ENCODE measurements at regions not wholly inside any gene's neighbourhood (a gene's known extent, or its start where the extent isn't known, plus 50 kb on each side); places are given as distances from the start of the nearest gene placed in this dataset.

DNA sequence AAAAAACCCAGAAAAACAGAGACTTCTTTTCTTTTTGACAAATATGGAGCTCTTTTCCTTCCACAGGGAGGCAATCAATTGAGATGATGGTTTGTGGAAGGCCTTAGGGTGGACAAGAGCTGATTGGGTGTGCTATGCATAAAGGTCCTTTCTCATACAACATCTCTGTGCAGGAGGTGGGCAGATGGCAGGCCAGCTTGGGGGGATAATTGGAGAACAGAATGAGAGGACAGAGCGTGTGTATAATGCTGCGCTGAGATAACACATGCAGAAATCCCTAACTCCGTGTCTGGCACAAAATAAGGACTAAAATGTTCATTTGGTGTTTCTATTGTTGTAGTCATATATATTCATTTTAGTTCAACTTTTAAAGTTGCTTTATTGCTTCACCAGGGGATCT, 159.0 kb upstream of the MEF2C start:
- DNase-seq (ENCODE audit: low read depth, low spot score) = no peak
- no peak overlapping the region for H3K4me3 ChIP-seq (ENCODE audit: low read depth, low read length)
- in situ Hi-C loops (cut with HindIII; ENCODE audit: low sequenced_read_pairs) = no loop called here
- TF ChIP-seq, protein P1, sequence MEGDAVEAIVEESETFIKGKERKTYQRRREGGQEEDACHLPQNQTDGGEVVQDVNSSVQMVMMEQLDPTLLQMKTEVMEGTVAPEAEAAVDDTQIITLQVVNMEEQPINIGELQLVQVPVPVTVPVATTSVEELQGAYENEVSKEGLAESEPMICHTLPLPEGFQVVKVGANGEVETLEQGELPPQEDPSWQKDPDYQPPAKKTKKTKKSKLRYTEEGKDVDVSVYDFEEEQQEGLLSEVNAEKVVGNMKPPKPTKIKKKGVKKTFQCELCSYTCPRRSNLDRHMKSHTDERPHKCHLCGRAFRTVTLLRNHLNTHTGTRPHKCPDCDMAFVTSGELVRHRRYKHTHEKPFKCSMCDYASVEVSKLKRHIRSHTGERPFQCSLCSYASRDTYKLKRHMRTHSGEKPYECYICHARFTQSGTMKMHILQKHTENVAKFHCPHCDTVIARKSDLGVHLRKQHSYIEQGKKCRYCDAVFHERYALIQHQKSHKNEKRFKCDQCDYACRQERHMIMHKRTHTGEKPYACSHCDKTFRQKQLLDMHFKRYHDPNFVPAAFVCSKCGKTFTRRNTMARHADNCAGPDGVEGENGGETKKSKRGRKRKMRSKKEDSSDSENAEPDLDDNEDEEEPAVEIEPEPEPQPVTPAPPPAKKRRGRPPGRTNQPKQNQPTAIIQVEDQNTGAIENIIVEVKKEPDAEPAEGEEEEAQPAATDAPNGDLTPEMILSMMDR (IDR thresholded peaks at IDR 0.05; ENCODE audit: low read depth, low read length) = no peak

DNA sequence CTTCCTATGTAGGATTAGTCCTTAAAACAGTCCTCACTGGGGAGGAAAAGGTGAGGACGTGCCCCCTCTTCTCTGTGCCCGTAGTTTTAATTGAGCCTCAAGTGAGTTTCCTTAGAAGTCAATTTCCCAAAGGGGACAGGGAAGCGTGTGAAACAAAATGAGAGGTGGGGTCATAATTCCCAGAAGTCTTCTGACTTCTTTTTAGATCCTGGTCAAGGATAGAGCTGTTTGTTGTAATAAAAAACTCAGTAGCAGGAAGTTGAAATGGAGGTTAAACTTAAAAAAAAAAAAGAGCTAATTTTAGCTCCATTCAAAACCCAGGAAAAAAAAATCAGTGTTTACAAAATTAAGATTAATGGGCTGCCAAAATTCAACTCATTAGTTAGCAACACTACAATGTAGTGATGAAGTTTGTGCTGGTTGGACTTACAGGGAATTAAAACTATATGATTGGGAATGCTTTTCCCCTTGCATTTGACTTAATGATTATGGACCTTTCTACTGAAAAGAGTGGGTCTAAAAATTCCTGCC, 158.3 kb upstream of the MEF2C start:
- no peak for DNase-seq (ENCODE audit: low read depth, low spot score)
- H3K4me3 ChIP-seq (ENCODE audit: low read depth, low read length) = no peak overlapping the region
- in situ Hi-C loops (cut with HindIII; ENCODE audit: low sequenced_read_pairs) = no loop called here
- TF ChIP-seq, protein P1 (IDR thresholded peaks at IDR 0.05; ENCODE audit: low read depth, low read length) = no peak

DNA sequence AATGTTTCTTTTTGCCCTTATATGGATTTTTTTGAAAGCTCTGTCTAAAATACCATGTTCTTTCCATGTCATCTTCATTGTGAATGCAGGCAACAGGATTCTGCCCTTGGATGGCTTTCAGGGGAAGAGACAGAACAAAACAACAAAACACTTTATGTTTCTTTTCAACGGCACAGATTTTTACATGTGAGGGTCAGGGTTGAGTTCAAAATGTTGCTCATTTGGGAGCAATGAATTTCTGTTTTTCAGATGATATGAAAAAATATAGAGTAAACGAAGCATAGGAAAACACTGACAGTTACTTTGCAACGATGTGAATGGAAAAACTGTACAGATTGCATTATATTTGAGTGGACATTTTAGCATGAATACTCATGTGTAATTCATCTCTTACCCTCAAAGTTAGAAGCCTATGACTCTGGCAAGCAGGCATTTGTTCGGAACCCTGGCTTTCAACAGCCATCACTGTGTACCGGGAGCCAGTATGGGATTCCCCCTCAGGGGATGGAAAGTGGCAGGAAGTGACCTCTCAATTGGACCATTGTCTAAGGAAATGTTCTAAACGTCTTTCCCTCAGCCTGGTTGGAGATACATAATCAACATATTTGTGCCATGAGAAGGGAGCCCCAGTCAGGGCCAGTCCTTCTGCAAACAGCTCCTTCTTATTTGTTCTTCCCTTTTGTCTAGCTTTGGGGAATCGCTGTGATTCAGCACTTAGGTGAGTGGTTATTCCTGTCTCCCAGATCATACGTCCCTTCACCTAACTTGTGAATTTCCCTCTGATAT, 153.9 kb upstream of the MEF2C start:
- no peak overlapping the region for H3K4me3 ChIP-seq (ENCODE audit: low read depth, low read length)
- TF ChIP-seq, protein P1 (IDR thresholded peaks at IDR 0.05; ENCODE audit: low read depth, low read length) = no peak
- DNase-seq (ENCODE audit: low read depth, low spot score) = peak; percentile 61
- in situ Hi-C loops (cut with HindIII; ENCODE audit: low sequenced_read_pairs) = no loop called here

DNA sequence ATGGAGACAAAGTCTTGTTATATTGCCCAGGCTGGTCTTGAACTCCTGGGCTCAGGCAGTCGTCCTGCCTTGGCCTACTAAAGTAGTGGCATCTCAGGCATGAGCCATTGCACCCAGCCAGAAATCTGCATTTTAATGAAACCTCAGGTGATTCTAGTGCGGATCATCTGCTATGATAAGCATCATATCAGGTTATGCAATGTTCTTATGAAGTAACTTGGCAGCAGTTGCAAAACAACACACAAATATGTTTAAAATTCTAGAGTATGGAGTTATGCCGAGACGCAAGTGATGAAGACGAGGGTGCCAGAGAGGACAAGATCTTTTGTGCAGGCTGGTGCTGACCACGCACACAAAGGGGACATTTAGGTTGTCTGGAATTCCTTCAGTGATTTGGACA, 153.2 kb upstream of the MEF2C start:
- TF ChIP-seq, protein P1 (IDR thresholded peaks at IDR 0.05; ENCODE audit: low read depth, low read length) = no peak
- H3K4me3 ChIP-seq (ENCODE audit: low read depth, low read length) = no peak overlapping the region
- no peak for DNase-seq (ENCODE audit: low read depth, low spot score)
- in situ Hi-C loops (cut with HindIII; ENCODE audit: low sequenced_read_pairs) = no loop called here

DNA sequence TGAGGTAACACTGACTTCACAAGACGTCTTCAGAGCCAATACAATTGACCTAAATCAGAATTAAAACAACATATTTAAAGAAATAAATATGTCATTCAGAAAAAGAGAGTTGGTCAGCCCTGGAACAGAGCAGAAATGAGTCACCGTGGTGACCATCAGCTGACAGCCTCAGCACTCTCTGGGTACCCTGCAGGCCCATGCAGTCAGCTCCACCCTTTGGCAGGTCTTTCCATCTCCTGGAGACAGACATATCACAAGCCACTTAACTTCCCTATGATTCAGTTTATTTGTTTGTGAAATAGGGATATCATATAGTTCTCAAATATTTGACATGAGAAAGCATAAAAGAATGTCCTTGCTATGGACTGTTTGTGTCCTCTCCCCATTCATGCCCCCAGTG, 151.6 kb upstream of the MEF2C start:
- DNase-seq (ENCODE audit: low read depth, low spot score) = peak; percentile 18

DNA sequence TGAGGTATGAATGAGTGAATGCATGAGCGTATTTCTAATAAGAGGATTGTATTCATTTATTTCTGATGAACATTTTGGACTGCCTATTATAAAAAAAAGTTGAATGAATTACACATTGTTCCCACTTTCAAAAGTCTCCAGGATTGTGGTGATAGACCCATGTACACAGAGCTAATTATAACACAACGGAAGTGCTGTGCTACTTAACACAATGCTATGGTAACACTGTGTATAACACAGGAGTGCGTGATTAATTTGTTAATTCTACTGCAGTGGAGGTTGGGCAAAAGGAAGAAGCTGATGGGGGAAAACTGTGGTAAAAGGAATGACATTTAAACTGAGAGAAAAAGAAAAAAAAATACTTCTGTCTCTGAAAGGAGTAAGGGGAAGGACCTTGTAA, 147.8 kb upstream of the MEF2C start:
- TF ChIP-seq, protein P1 (IDR thresholded peaks at IDR 0.05; ENCODE audit: low read depth, low read length) = no peak
- in situ Hi-C loops (cut with HindIII; ENCODE audit: low sequenced_read_pairs) = no loop called here
- H3K4me3 ChIP-seq (ENCODE audit: low read depth, low read length) = no peak overlapping the region
- DNase-seq (ENCODE audit: low read depth, low spot score) = no peak

More for the DNA sequence above, 151.6 kb upstream of the MEF2C start:
- TF ChIP-seq, protein P1 (IDR thresholded peaks at IDR 0.05; ENCODE audit: low read depth, low read length) = no peak
- no peak overlapping the region for H3K4me3 ChIP-seq (ENCODE audit: low read depth, low read length)
- in situ Hi-C loops (cut with HindIII; ENCODE audit: low sequenced_read_pairs) = no loop called here
